ENCODE measurements at regions not wholly inside any gene's neighbourhood (a gene's known extent, or its start where the extent isn't known, plus 50 kb on each side); places are given as distances from the start of the nearest gene placed in this dataset.

DNA sequence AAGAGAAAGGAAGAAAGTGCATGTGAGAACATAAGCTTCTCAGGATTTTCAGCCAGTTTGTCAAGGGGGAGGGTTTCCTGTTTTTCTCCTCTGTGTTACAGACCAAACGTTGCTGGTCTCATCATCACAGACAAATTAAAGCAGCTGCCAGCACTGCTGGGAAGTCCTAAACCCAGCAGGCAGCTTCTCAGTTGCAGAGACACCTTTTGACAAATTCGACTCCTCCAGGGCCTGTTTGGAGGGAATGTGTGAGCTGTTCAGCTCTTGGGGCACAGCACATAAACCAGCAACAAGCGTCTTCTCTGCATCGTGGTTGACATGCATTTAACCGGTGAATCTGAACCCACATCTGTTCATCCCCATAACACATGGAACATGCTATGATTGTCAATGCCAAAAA, 454.6 kb upstream of the RUNX1 start:
- no peak for TF ChIP-seq CREB1 (IDR thresholded peaks at IDR 0.05; ENCODE audit: low read depth)
- TF ChIP-seq TCF12 (IDR thresholded peaks at IDR 0.05; ENCODE audit: low read depth): no peak
- TF ChIP-seq, protein P1, sequence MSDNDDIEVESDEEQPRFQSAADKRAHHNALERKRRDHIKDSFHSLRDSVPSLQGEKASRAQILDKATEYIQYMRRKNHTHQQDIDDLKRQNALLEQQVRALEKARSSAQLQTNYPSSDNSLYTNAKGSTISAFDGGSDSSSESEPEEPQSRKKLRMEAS (IDR thresholded peaks at IDR 0.05): no peak

DNA sequence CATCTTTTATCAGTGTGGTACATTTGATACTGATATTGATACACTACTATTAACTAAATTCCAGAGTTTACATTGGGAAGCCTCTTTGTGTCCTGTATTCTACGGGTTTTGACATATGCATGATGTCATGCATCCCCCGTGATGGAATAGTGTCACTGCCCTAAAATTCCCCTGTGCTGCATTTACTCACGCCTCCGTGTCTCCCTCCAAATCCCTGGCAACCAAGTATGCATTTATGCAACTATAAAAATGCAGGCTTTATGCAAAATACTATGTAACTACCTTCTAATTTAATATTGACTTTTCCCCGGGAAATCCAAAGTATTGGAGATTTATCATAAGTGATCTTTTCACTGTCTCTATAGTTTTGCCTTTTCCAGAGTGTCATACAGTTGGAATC, 453.7 kb upstream of the RUNX1 start:
- TF ChIP-seq RAD21 (IDR thresholded peaks at IDR 0.05; ENCODE audit: low read depth) (no peak), NFIC (IDR thresholded peaks at IDR 0.05) (no peak), TAF1 (IDR thresholded peaks at IDR 0.05; ENCODE audit: low read depth) (no peak), FOXM1 (IDR thresholded peaks at IDR 0.05; ENCODE audit: borderline replicate concordance, low read depth) (no peak), CEBPB (IDR thresholded peaks at IDR 0.05) (no peak), TEAD4 (IDR thresholded peaks at IDR 0.05) (no peak), EP300 (IDR thresholded peaks at IDR 0.05; ENCODE audit: borderline replicate concordance) (no peak), ZBTB7A (IDR thresholded peaks at IDR 0.05; ENCODE audit: low read depth) (no peak)

DNA sequence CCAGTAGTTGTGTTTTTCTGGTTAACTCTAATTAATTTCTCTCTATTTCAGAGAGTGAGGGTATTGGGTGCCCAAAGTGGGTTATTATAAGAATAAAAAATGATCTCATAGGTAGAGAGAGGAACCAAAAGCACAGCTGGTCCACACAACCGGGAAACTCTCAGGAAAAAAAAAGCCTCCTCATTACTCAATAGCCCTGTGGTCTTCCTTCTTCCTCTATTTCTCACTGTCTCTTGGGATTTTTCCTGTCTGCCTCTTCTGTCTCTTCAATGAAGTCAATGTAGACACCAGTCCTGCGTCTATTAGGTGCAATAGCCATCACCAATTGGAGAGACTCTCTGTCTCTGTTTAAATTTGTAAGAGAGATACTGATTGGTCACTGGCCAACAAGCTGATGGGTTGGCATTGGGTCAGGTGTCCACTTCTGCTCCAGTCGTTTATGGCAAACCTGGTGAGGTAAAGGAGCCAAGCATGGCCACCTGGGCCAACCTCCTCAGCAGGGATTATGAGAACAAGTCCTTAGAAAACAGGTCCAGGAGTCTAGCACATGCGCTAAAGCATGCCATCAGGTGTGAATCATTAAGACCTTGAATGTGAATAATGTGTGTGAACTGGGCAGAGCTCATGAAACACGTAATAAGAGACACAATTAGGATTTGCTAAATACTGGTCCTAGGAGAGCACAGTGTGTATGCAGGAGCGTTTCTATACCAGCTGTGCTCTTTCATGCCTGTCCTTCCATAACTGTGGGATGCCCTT, 443.0 kb upstream of the RUNX1 start:
- TF ChIP-seq YY1 (IDR thresholded peaks at IDR 0.05; ENCODE audit: low read depth) (no peak), ZBTB7A (IDR thresholded peaks at IDR 0.05; ENCODE audit: low read depth) (no peak), RAD21 (IDR thresholded peaks at IDR 0.05; ENCODE audit: low read depth) (no peak), TAF1 (IDR thresholded peaks at IDR 0.05; ENCODE audit: low read depth) (no peak), EGR1 (IDR thresholded peaks at IDR 0.05) (no peak), NFIC (IDR thresholded peaks at IDR 0.05) (no peak), TEAD4 (IDR thresholded peaks at IDR 0.05) (no peak), TCF12 (IDR thresholded peaks at IDR 0.05; ENCODE audit: low read depth) (no peak), CREB1 (IDR thresholded peaks at IDR 0.05; ENCODE audit: low read depth) (no peak), FOXM1 (IDR thresholded peaks at IDR 0.05; ENCODE audit: borderline replicate concordance, low read depth) (no peak), CEBPB (IDR thresholded peaks at IDR 0.05) (no peak), EP300 (IDR thresholded peaks at IDR 0.05; ENCODE audit: borderline replicate concordance) (no peak)
- TF ChIP-seq, protein P2, sequence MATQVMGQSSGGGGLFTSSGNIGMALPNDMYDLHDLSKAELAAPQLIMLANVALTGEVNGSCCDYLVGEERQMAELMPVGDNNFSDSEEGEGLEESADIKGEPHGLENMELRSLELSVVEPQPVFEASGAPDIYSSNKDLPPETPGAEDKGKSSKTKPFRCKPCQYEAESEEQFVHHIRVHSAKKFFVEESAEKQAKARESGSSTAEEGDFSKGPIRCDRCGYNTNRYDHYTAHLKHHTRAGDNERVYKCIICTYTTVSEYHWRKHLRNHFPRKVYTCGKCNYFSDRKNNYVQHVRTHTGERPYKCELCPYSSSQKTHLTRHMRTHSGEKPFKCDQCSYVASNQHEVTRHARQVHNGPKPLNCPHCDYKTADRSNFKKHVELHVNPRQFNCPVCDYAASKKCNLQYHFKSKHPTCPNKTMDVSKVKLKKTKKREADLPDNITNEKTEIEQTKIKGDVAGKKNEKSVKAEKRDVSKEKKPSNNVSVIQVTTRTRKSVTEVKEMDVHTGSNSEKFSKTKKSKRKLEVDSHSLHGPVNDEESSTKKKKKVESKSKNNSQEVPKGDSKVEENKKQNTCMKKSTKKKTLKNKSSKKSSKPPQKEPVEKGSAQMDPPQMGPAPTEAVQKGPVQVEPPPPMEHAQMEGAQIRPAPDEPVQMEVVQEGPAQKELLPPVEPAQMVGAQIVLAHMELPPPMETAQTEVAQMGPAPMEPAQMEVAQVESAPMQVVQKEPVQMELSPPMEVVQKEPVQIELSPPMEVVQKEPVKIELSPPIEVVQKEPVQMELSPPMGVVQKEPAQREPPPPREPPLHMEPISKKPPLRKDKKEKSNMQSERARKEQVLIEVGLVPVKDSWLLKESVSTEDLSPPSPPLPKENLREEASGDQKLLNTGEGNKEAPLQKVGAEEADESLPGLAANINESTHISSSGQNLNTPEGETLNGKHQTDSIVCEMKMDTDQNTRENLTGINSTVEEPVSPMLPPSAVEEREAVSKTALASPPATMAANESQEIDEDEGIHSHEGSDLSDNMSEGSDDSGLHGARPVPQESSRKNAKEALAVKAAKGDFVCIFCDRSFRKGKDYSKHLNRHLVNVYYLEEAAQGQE (IDR thresholded peaks at IDR 0.05; ENCODE audit: low read depth): no peak
- TF ChIP-seq, protein P3, sequence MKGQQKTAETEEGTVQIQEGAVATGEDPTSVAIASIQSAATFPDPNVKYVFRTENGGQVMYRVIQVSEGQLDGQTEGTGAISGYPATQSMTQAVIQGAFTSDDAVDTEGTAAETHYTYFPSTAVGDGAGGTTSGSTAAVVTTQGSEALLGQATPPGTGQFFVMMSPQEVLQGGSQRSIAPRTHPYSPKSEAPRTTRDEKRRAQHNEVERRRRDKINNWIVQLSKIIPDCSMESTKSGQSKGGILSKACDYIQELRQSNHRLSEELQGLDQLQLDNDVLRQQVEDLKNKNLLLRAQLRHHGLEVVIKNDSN (IDR thresholded peaks at IDR 0.05): no peak
- TF ChIP-seq, protein P1 (IDR thresholded peaks at IDR 0.05): no peak

DNA sequence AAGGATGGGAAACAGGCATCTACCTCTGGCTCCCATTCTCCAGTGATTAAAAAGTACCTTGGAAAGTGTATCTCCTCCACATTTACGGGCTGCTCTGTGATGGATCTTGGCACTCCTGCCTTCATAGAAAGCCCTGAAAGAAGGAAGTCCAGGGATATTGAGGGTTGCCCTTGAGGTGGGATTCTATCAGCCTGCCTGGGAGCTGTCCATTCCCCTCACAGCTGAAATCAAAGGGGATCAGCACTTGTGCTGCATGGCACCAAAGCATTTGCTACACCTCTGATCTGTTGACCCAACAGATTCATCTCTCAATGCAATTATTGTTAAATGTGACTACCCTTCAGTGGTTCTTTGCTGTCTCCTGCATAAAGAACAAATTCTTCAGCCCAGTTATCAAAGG, 442.0 kb upstream of the RUNX1 start:
- TF ChIP-seq, protein P2 (IDR thresholded peaks at IDR 0.05; ENCODE audit: low read depth): no peak
- TF ChIP-seq RAD21 (IDR thresholded peaks at IDR 0.05; ENCODE audit: low read depth) (no peak), EP300 (IDR thresholded peaks at IDR 0.05; ENCODE audit: borderline replicate concordance) (no peak), FOXM1 (IDR thresholded peaks at IDR 0.05; ENCODE audit: borderline replicate concordance, low read depth) (no peak), EGR1 (IDR thresholded peaks at IDR 0.05) (no peak), NFIC (IDR thresholded peaks at IDR 0.05) (no peak), CREB1 (IDR thresholded peaks at IDR 0.05; ENCODE audit: low read depth) (no peak), CEBPB (IDR thresholded peaks at IDR 0.05) (no peak), TAF1 (IDR thresholded peaks at IDR 0.05; ENCODE audit: low read depth) (no peak), TCF12 (IDR thresholded peaks at IDR 0.05; ENCODE audit: low read depth) (no peak), YY1 (IDR thresholded peaks at IDR 0.05; ENCODE audit: low read depth) (no peak), TEAD4 (IDR thresholded peaks at IDR 0.05) (no peak)
- TF ChIP-seq, protein P3 (IDR thresholded peaks at IDR 0.05): no peak
- TF ChIP-seq, protein P1 (IDR thresholded peaks at IDR 0.05): no peak

DNA sequence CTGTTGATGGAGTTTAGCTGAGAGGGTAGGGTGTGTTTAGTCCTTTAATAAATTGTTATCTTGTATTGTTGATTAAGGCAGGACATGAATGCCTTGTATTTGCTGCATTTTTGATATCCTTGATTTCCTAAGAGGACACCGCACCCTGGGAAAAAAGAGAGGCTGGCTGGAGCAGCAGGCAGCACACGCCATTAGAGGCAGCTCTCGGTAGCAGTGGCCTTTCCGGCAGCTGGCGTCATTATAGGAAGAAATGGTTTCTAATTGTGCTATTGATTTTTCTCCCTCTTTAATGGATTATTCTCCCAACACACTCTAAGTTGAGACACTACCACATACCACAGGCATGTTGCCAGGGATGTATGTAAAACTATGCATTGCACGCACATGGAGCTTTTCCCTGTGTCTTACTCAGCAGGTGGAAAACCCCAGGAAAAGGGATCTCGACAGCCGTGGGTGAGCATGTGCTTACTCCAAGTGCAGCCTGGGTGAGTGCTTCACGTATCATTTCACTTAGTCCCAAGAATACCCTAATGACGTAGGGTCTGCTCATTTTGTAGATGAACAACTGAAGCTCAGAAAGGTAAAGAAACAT, 440.4 kb upstream of the RUNX1 start:
- TF ChIP-seq, protein P3 (IDR thresholded peaks at IDR 0.05): no peak
- TF ChIP-seq EP300 (IDR thresholded peaks at IDR 0.05; ENCODE audit: borderline replicate concordance): no peak

Measured in Ishikawa (cell line).